RWPE2 (cell line): ENCODE measurements at regions not wholly inside any gene's neighbourhood (a gene's known extent, or its start where the extent isn't known, plus 50 kb on each side); places are given as distances from the start of the nearest gene placed in this dataset.
A peak's percentile ranks its signal among the peaks of the same experiment; 100 is the strongest.

Experiments
- ATAC-seq: fragments of 200-7000 bp; cut with Tn5 transposase; 3 replicates; pipeline ENCODE4 v1.9.1; 2021; ENCODE audit warnings: low read depth
- DNase-seq: peaks from one replicate; pipeline ENCODE4 v3.0.0-alpha.2; 2020; ENCODE audit warnings: low spot score
- H3K27ac ChIP-seq: fragments of 450-650 bp; 2 replicates; pipeline ENCODE4 v1.5.1; 2017; ENCODE audit warnings: mild to moderate bottlenecking; ENCODE audit not compliant: poor library complexity, severe bottlenecking
- H3K27me3 ChIP-seq: fragments of 250-450 bp; sonication (Bioruptor Pico); 2 replicates; pipeline ENCODE4 v1.5.1; 2021; ENCODE audit warnings: mild to moderate bottlenecking, moderate library complexity; ENCODE audit not compliant: insufficient read depth, poor library complexity, severe bottlenecking
- H3K36me3 ChIP-seq: fragments of 250-450 bp; sonication (Bioruptor Pico); 2 replicates; pipeline ENCODE4 v1.5.1; 2020; ENCODE audit warnings: low read depth, mild to moderate bottlenecking, moderate library complexity
- H3K4me1 ChIP-seq: fragments of 250-450 bp; sonication (Bioruptor Pico); 2 replicates; pipeline ENCODE4 v1.5.1; 2021; ENCODE audit warnings: mild to moderate bottlenecking, moderate library complexity; ENCODE audit not compliant: insufficient read depth, poor library complexity, severe bottlenecking
- H3K4me3 ChIP-seq: fragments of 250-450 bp; sonication (Bioruptor Pico); 2 replicates; pipeline ENCODE4 v1.5.1; 2021; ENCODE audit warnings: mild to moderate bottlenecking, moderate library complexity; ENCODE audit not compliant: severe bottlenecking
- H3K9me3 ChIP-seq: fragments of 250-450 bp; sonication (Bioruptor Pico); 2 replicates; pipeline ENCODE4 v1.5.1; 2021; ENCODE audit warnings: mild to moderate bottlenecking, moderate library complexity; ENCODE audit not compliant: severe bottlenecking
- CTCF ChIP-seq: fragments of 450-650 bp; IDR thresholded peaks from one replicate; pipeline ENCODE4 v1.5.1; 2017; ENCODE audit warnings: mild to moderate bottlenecking, moderate library complexity; ENCODE audit not compliant: poor library complexity, severe bottlenecking

GRCh38 chr16:59188029-59188428 lies 453.9 kb upstream of the GOT2 start:
- ATAC-seq = no peak

GRCh38 chr16:59181821-59182420 lies 447.8 kb upstream of the GOT2 start:
- DNase-seq (peak; percentile 60), ATAC-seq (no peak)
- Histone ChIP-seq H3K9me3 (no peaks in the 10 kb centered on the region), H3K4me3 (no peak overlapping the region), H3K27me3 (no peaks in the 10 kb centered on the region), H3K4me1 (no peaks in the 10 kb centered on the region), H3K36me3 (no peaks in the 10 kb centered on the region), H3K27ac (no peak overlapping the region)
- TF ChIP-seq CTCF = no peak

More at GRCh38 chr16:59188029-59188428, 453.9 kb upstream of the GOT2 start:
- DNase-seq = no peak
- H3K27me3 ChIP-seq = no peaks in the 10 kb centered on the region
- no peaks in the 10 kb centered on the region for H3K9me3 ChIP-seq
- H3K36me3 ChIP-seq = no peaks in the 10 kb centered on the region
- H3K27ac ChIP-seq = no peak overlapping the region
- no peak overlapping the region for H3K4me3 ChIP-seq
- no peaks in the 10 kb centered on the region for H3K4me1 ChIP-seq
- TF ChIP-seq CTCF = no peak

- H3K36me3 ChIP-seq = no peaks in the 10 kb centered on the region
- H3K27me3 ChIP-seq = no peaks in the 10 kb centered on the region
- TF ChIP-seq CTCF = no peak
- H3K4me1 ChIP-seq = no peaks in the 10 kb centered on the region
- H3K9me3 ChIP-seq = no peaks in the 10 kb centered on the region
- H3K4me3 ChIP-seq = no peak overlapping the region
- ATAC-seq = no peak
- DNase-seq = no peak
- H3K27ac ChIP-seq = no peak overlapping the region
These were observed 446.0 kb upstream of the GOT2 start for GRCh38 chr16:59180083-59180476.

GRCh38 chr16:59179446-59180082 lies 445.4 kb upstream of the GOT2 start:
- H3K4me3 ChIP-seq = no peak overlapping the region
- no peaks in the 10 kb centered on the region for H3K4me1 ChIP-seq
- H3K9me3 ChIP-seq = no peaks in the 10 kb centered on the region
- H3K27me3 ChIP-seq = no peaks in the 10 kb centered on the region
- no peak overlapping the region for H3K27ac ChIP-seq
- no peak for DNase-seq
- no peak for ATAC-seq
- no peak for TF ChIP-seq CTCF
- no peaks in the 10 kb centered on the region for H3K36me3 ChIP-seq

GRCh38 chr16:59173408-59173831 lies 439.3 kb upstream of the GOT2 start:
- Histone ChIP-seq H3K9me3 (peaks cover 2% of the 10 kb centered on the region), H3K4me3 (no peak overlapping the region), H3K36me3 (0 out of 2 replicates have a peak, but pooled peaks cover 3% of the 10 kb centered on the region), H3K27me3 (peaks cover 24% of the 10 kb centered on the region), H3K27ac (no peak overlapping the region), H3K4me1 (no peaks in the 10 kb centered on the region)
- ATAC-seq (no peak), DNase-seq (no peak)
- no peak for TF ChIP-seq CTCF
